ENCODE measurements at regions not wholly inside any gene's neighbourhood (a gene's known extent, or its start where the extent isn't known, plus 50 kb on each side); places are given as distances from the start of the nearest gene placed in this dataset.

GRCh38 chr9:79778581-79778980 lies 206.8 kb downstream of the TLE4 start (continued):
- TF ChIP-seq MTF2 (CRISPR knock-in tag; IDR thresholded peaks at IDR 0.05; ENCODE audit: borderline replicate concordance) (no peak), ZNF230 (CRISPR knock-in tag; IDR thresholded peaks at IDR 0.05) (no peak), ZNF225 (CRISPR knock-in tag; IDR thresholded peaks at IDR 0.05) (no peak)
- TF ChIP-seq, protein P1, sequence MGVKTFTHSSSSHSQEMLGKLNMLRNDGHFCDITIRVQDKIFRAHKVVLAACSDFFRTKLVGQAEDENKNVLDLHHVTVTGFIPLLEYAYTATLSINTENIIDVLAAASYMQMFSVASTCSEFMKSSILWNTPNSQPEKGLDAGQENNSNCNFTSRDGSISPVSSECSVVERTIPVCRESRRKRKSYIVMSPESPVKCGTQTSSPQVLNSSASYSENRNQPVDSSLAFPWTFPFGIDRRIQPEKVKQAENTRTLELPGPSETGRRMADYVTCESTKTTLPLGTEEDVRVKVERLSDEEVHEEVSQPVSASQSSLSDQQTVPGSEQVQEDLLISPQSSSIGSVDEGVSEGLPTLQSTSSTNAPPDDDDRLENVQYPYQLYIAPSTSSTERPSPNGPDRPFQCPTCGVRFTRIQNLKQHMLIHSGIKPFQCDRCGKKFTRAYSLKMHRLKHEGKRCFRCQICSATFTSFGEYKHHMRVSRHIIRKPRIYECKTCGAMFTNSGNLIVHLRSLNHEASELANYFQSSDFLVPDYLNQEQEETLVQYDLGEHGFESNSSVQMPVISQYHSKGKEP (CRISPR knock-in tag; IDR thresholded peaks at IDR 0.05): no peak

DNA sequence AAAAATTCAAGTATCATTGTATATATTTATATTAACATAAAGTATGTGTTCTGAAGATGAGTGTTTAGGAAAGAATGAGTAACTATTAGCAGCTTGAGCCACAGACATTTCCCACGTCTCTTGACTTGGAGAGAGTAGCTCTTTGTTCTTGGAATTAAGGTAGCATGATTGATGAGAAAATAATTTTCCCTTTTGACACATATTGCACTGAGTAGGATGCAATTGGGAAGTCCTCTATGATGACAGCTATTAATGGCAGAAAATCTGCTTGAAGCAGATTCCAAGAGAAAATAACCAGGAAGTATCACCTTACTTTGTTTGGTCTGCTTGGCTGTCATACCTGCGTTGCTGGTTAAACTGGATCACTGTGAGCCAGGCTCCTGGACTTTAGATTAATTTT lies 204.8 kb downstream of the TLE4 start:
- WGBS (ENCODE audit: low lambda C conversion rate): 0% methylated on average over 2 of the region's 2 CpGs
- BruUV-seq (replicated peaks): no TSS peak
- Histone ChIP-seq H3K4me3 (replicated peaks in 1 of 3; ENCODE audit: insufficient read depth in 1 of 3, low read depth in 2 of 3, low read length in 3 of 3) (no peak overlapping the region), H3K4me2 (ENCODE audit: low read depth, low read length) (no peak overlapping the region), H3K27me3 (ENCODE audit: control insufficient read depth in 1 of 2, insufficient read depth in 2 of 2, low read length in 2 of 2) (no peaks in the 10 kb centered on the region), H2AFZ (ENCODE audit: low read length) (no peak overlapping the region), H3K79me2 (ENCODE audit: insufficient read depth, low read length) (no peaks in the 10 kb centered on the region), H3K9me3 (ENCODE audit: low read length) (peaks cover 38% of the 10 kb centered on the region), H3K27ac (ENCODE audit: extremely low read length, insufficient read depth, low read length) (no peak overlapping the region), H3K9ac (ENCODE audit: insufficient read depth, low read depth, low read length) (no peak overlapping the region), H3K4me1 (ENCODE audit: insufficient read depth, low read length) (peaks cover 14% of the 10 kb centered on the region; the same call in 1 of the 2 replicates), H4K20me1 (ENCODE audit: insufficient read depth, low read length) (no peaks in the 10 kb centered on the region), H3K36me3 (replicated peaks in 1 of 2; ENCODE audit: control insufficient read depth in 1 of 2, insufficient read depth in 2 of 2, low read length in 2 of 2) (no peaks in the 10 kb centered on the region)
- intact Hi-C loops (cut with micrococcal nuclease; ENCODE audit: unreplicated experiment): no loop called here
- TF ChIP-seq, protein P2, sequence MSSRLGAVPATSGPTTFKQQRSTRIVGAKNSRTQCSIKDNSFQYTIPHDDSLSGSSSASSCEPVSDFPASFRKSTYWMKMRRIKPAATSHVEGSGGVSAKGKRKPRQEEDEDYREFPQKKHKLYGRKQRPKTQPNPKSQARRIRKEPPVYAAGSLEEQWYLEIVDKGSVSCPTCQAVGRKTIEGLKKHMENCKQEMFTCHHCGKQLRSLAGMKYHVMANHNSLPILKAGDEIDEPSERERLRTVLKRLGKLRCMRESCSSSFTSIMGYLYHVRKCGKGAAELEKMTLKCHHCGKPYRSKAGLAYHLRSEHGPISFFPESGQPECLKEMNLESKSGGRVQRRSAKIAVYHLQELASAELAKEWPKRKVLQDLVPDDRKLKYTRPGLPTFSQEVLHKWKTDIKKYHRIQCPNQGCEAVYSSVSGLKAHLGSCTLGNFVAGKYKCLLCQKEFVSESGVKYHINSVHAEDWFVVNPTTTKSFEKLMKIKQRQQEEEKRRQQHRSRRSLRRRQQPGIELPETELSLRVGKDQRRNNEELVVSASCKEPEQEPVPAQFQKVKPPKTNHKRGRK (CRISPR knock-in tag; IDR thresholded peaks at IDR 0.05): no peak
- TF ChIP-seq PBX3 (CRISPR knock-in tag; IDR thresholded peaks at IDR 0.05; ENCODE audit: borderline replicate concordance) (no peak), CHD2 (IDR thresholded peaks at IDR 0.05; ENCODE audit: low read depth, low read length) (no peak), TGIF2 (CRISPR knock-in tag; IDR thresholded peaks at IDR 0.05) (no peak), NFATC3 (CRISPR knock-in tag; IDR thresholded peaks at IDR 0.05) (no peak)
- FAIRE-seq: no peak
- CTCF ChIA-PET (ENCODE audit: low intra/inter-chr PET ratio, low total read pairs): no interaction called here
- in situ Hi-C loops (cut with HindIII; ENCODE audit: extremely low pct_ligation_motif_present, low pct_unique_long_range_greater_than_20kb): no loop called here
- POLR2A ChIA-PET: no interaction called here
- no peak for DNase-seq (ENCODE audit: low spot score)
- ATAC-seq: no peak
